ENCODE measurements at regions not wholly inside any gene's neighbourhood (a gene's known extent, or its start where the extent isn't known, plus 50 kb on each side); places are given as distances from the start of the nearest gene placed in this dataset.

GRCh38 chr1:29567257-29567656 is 330.9 kb downstream of the PTPRU start:
- no peak for DNase-seq (ENCODE audit: low spot score, unreplicated experiment)
- peaks cover 2% of the 10 kb centered on the region for H3K27me3 Mint-ChIP-seq
- no peak overlapping the region for H3K4me3 Mint-ChIP-seq (ENCODE audit: low read depth)
- peaks cover 25% of the 10 kb centered on the region for H3K9me3 Mint-ChIP-seq (ENCODE audit: low read depth)
- H3K36me3 Mint-ChIP-seq (ENCODE audit: insufficient read depth): peaks cover 2% of the 10 kb centered on the region
- peaks cover 2% of the 10 kb centered on the region for H3K4me1 Mint-ChIP-seq (ENCODE audit: low read depth)
- no peak for TF ChIP-seq CTCF (IDR thresholded peaks at IDR 0.05; ENCODE audit: unreplicated experiment)
- no peak overlapping the region for H3K27ac Mint-ChIP-seq

GRCh38 chr1:29565490-29565889 is 329.2 kb downstream of the PTPRU start:
- no peak overlapping the region for H3K27ac Mint-ChIP-seq
- H3K36me3 Mint-ChIP-seq (ENCODE audit: insufficient read depth): peaks cover 2% of the 10 kb centered on the region
- H3K27me3 Mint-ChIP-seq: no peaks in the 10 kb centered on the region
- peaks cover 25% of the 10 kb centered on the region for H3K9me3 Mint-ChIP-seq (ENCODE audit: low read depth)
- TF ChIP-seq CTCF (IDR thresholded peaks at IDR 0.05; ENCODE audit: unreplicated experiment): no peak
- H3K4me1 Mint-ChIP-seq (ENCODE audit: low read depth): peaks cover 2% of the 10 kb centered on the region
- no peak overlapping the region for H3K4me3 Mint-ChIP-seq (ENCODE audit: low read depth)
- DNase-seq (ENCODE audit: low spot score, unreplicated experiment): no peak

GRCh38 chr1:29563571-29563970 is 327.2 kb downstream of the PTPRU start:
- no peak for TF ChIP-seq CTCF (IDR thresholded peaks at IDR 0.05; ENCODE audit: unreplicated experiment)
- Mint-ChIP-seq H3K27me3 (no peaks in the 10 kb centered on the region), H3K4me3 (ENCODE audit: low read depth) (no peak overlapping the region), H3K27ac (no peak overlapping the region), H3K4me1 (ENCODE audit: low read depth) (no peaks in the 10 kb centered on the region), H3K36me3 (ENCODE audit: insufficient read depth) (peaks cover 2% of the 10 kb centered on the region), H3K9me3 (ENCODE audit: low read depth) (peaks cover 25% of the 10 kb centered on the region)
- no peak for DNase-seq (ENCODE audit: low spot score, unreplicated experiment)

- Mint-ChIP-seq H3K4me3 (ENCODE audit: low read depth) (no peak overlapping the region), H3K27ac (no peak overlapping the region), H3K9me3 (ENCODE audit: low read depth) (peaks cover 23% of the 10 kb centered on the region), H3K36me3 (ENCODE audit: insufficient read depth) (peaks cover 2% of the 10 kb centered on the region), H3K4me1 (ENCODE audit: low read depth) (no peaks in the 10 kb centered on the region), H3K27me3 (no peaks in the 10 kb centered on the region)
- TF ChIP-seq CTCF (IDR thresholded peaks at IDR 0.05; ENCODE audit: unreplicated experiment): no peak
- DNase-seq (ENCODE audit: low spot score, unreplicated experiment): no peak
Observed at GRCh38 chr1:29563092-29563491, 326.8 kb downstream of the PTPRU start.

- peaks cover 2% of the 10 kb centered on the region for H3K36me3 Mint-ChIP-seq (ENCODE audit: insufficient read depth)
- no peak overlapping the region for H3K4me3 Mint-ChIP-seq (ENCODE audit: low read depth)
- TF ChIP-seq CTCF (IDR thresholded peaks at IDR 0.05; ENCODE audit: unreplicated experiment): no peak
- H3K9me3 Mint-ChIP-seq (ENCODE audit: low read depth): peaks cover 14% of the 10 kb centered on the region
- H3K27me3 Mint-ChIP-seq: no peaks in the 10 kb centered on the region
- no peak overlapping the region for H3K27ac Mint-ChIP-seq
- H3K4me1 Mint-ChIP-seq (ENCODE audit: low read depth): no peaks in the 10 kb centered on the region
- DNase-seq (ENCODE audit: low spot score, unreplicated experiment): no peak
Observed at GRCh38 chr1:29559056-29559455, 322.7 kb downstream of the PTPRU start.

All from progenitor cell of endocrine pancreas (in vitro differentiated cells).